ENCODE measurements at regions not wholly inside any gene's neighbourhood (a gene's known extent, or its start where the extent isn't known, plus 50 kb on each side); places are given as distances from the start of the nearest gene placed in this dataset.

DNA sequence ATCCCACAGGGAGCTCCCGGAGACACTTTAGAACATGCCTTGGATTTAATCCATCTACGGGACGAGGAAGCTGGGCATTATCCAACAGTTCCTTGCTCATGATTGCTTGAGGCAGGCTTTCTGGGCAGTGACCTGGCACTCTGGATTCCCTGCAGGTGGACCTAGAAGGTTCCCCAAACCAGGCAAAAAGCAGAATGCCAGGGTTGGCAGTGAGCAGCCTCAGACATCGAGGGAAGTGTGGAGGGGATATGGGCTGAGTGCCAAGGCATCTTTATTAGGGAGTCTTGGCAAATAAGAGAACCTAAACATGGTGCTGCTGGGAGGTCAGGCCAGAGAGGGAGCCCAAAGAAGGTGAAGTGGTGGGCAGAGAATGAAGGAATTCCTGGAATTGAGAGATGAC is 158.5 kb downstream of the CD83 start:
- Mint-ChIP-seq H3K9me3 (peaks cover 2 to 5% of the 10 kb centered on the region in 2 donors), H3K27me3 (ENCODE audit: low read depth) (no peaks in the 10 kb centered on the region), H3K4me1 (ENCODE audit: low read depth) (peaks cover 52% of the 10 kb centered on the region), H3K36me3 (ENCODE audit: insufficient read depth in 2 of 2) (peaks cover 0 to 9% of the 10 kb centered on the region in 2 donors), H3K27ac (no peak overlapping the region), H3K4me3 (peak overlapping the region in 1 of 2 donors; percentile 2)
- DNase-seq: no peak
- ATAC-seq (replicated peaks in 1 of 2): no peak

DNA sequence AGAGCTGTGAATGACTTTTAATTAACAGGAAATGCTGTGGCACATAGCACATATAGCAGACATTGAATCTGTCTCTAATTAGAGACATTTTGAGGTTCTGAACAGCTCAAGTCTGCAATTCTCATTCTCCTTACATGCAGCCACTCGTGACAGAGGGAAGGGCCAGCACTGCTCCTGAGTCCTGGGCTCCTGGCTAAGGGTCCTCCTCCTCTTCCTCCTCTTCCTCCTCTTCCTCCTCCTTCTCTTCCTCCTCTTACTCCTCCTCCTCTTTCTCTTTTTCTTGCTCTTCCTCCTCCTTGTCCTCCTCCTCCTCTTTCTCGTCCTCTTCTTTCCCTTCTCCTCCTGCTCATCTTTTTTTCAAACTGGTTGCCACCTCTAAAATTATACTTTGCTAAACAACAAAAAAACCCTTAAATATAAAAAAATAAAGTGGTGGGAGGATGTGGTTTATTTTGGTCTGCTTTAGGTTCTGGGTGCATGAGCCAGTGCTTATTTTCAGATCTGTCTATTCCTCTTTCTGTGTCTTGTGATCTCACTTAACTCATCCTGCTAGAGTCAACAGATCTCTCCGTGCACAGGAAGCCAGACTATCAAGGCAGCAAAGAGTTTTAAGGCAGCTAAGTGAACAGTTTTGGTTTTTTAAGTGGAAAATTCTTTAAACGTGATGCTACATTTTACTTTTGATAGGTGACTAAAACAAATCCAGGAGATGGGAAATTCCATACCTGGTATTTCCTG is 159.3 kb downstream of the CD83 start:
- H3K27ac Mint-ChIP-seq: peak overlapping the region; percentile 91
- ATAC-seq (replicated peaks in 1 of 2) (peak; percentile 88 to 94), DNase-seq (peak; percentile 21 to 22)
- H3K4me1 Mint-ChIP-seq (ENCODE audit: low read depth): peaks cover 46% of the 10 kb centered on the region
- peaks cover 2 to 5% of the 10 kb centered on the region in 2 donors for H3K9me3 Mint-ChIP-seq
- no peaks in the 10 kb centered on the region for H3K27me3 Mint-ChIP-seq (ENCODE audit: low read depth)
- H3K4me3 Mint-ChIP-seq: peak overlapping the region; percentile 57 to 60
- peaks cover 0 to 9% of the 10 kb centered on the region in 2 donors for H3K36me3 Mint-ChIP-seq (ENCODE audit: insufficient read depth in 2 of 2)

DNA sequence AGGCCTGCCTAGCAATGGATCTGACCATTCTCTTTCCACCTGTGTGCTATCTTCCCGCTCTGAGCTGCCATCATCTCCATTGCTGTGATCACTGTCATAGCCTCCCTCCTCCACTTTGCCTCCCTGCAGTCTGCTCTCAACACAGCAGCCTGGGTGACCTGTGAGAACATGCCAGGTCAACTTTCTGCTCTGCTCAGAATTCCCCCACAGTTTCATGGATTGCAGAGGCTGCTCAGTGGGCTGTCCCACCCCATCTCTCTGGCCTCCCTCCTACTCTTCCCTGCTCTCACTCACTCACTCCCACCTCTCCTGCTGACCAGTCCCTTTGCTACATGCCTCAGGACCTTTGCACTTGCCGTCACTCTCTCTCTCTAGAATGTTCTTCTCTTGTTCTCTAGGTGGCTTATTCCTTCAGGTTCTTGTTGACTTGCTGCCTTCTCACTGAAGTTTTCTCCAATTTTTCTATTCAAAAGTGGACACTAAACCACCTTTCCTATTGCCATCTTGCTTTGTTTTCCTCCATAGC is 159.9 kb downstream of the CD83 start:
- Mint-ChIP-seq H3K9me3 (peaks cover 2 to 5% of the 10 kb centered on the region in 2 donors), H3K36me3 (ENCODE audit: insufficient read depth in 2 of 2) (peaks cover 0 to 5% of the 10 kb centered on the region in 2 donors), H3K4me3 (peak overlapping the region; percentile 57 to 60), H3K4me1 (ENCODE audit: low read depth) (peaks cover 46% of the 10 kb centered on the region), H3K27ac (peak overlapping the region; percentile 91), H3K27me3 (ENCODE audit: low read depth) (no peaks in the 10 kb centered on the region)
- peak; percentile 45 for ATAC-seq (replicated peaks in 1 of 2)
- DNase-seq: no peak

DNA sequence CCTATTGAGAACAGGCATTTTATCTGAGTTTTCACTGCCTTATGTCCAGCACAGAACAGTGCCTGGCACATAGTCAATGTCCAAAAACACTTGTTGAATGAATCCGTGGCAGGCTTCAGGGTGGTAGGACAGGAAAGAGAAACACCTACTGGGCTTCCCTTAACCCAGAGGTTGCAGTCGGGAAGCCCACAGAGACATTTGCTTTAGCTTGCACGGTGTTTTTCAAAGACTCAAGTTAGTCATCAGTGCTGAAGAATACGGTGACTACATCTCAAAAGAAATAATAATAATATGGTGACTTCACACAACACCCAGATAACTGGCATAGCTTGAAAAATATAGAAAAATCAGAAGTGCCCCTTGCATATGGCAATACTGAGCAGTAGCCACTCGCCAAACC is 160.4 kb downstream of the CD83 start:
- Mint-ChIP-seq H3K36me3 (ENCODE audit: insufficient read depth in 2 of 2) (peaks cover 0 to 4% of the 10 kb centered on the region in 2 donors), H3K27me3 (ENCODE audit: low read depth) (no peaks in the 10 kb centered on the region), H3K4me3 (peak overlapping the region; percentile 57 to 60), H3K9me3 (peaks cover 1 to 3% of the 10 kb centered on the region in 2 donors), H3K27ac (peak overlapping the region; percentile 91), H3K4me1 (ENCODE audit: low read depth) (peaks cover 46% of the 10 kb centered on the region)
- DNase-seq (peak in 1 of 2 donors; percentile 11), ATAC-seq (replicated peaks in 1 of 2) (peak; percentile 35 to 51)

DNA sequence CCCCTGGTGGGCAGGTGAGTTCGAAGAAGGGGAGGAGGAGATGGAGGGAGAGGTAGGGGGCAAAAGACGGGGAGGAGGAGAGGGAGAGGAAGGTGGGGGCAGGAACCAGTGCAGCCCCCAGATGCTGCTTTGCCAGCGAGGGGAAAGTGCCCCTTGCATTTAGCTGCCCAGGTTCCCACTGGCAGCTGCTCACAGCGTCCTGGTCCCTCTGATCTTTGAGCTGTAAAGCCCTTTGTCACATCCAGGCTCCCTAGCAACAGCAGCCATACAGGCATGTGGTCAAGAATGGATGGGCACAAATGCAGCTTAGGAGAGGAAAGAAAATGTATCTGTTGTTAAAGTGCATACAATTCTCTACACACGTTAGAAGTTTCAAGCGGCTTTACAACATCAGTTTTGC is 160.9 kb downstream of the CD83 start:
- H3K9me3 Mint-ChIP-seq: peaks cover 0 to 2% of the 10 kb centered on the region in 2 donors
- no peak for ATAC-seq (replicated peaks in 1 of 2)

GRCh38 chr6:14280006-14280510 is 162.5 kb downstream of the CD83 start:
- DNase-seq (no peak), ATAC-seq (replicated peaks in 1 of 2) (no peak)
- Mint-ChIP-seq H3K36me3 (ENCODE audit: insufficient read depth in 2 of 2) (peaks cover 0 to 2% of the 10 kb centered on the region in 2 donors), H3K4me3 (no peak overlapping the region), H3K27me3 (ENCODE audit: low read depth) (no peaks in the 10 kb centered on the region), H3K27ac (no peak overlapping the region), H3K9me3 (peaks cover 0 to 2% of the 10 kb centered on the region in 2 donors), H3K4me1 (ENCODE audit: low read depth) (peaks cover 40% of the 10 kb centered on the region)

More for the DNA sequence above, 160.9 kb downstream of the CD83 start:
- no peak for DNase-seq
- Mint-ChIP-seq H3K27ac (no peak overlapping the region), H3K36me3 (ENCODE audit: insufficient read depth in 2 of 2) (peaks cover 0 to 2% of the 10 kb centered on the region in 2 donors), H3K27me3 (ENCODE audit: low read depth) (no peaks in the 10 kb centered on the region), H3K4me1 (ENCODE audit: low read depth) (peaks cover 46% of the 10 kb centered on the region), H3K4me3 (no peak overlapping the region)

DNA sequence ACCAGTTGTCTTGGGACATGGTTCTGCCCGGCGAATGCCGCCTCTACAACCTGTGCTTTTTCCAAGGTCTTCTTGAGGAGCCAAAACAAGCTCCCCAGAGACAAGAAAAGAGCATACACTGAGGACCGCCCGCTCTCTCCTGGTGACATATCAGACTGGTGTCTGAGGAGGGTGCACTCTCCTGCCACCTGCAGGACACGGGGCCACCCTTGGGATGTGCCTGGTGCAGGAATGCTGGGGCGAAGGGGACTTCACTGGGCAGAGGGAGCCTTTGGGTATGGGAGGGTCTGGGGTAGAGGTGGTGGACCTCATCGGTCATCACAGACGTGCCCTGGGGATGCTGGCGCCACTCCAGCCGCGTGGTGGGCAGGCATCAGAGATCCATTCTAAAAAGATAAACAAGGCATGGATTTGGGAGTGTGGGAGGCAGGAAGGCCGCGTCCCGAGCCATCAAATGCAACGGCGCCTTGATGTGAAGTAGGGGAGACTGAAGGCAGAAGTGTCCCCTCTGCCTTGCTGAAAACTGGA is 163.3 kb downstream of the CD83 start:
- no peak for DNase-seq
- Mint-ChIP-seq H3K4me3 (no peak overlapping the region), H3K27ac (no peak overlapping the region), H3K9me3 (peaks cover 0 to 2% of the 10 kb centered on the region in 2 donors), H3K27me3 (ENCODE audit: low read depth) (no peaks in the 10 kb centered on the region), H3K36me3 (ENCODE audit: insufficient read depth in 2 of 2) (peaks cover 0 to 2% of the 10 kb centered on the region in 2 donors), H3K4me1 (ENCODE audit: low read depth) (peaks cover 32% of the 10 kb centered on the region)
- no peak for ATAC-seq (replicated peaks in 1 of 2)

DNA sequence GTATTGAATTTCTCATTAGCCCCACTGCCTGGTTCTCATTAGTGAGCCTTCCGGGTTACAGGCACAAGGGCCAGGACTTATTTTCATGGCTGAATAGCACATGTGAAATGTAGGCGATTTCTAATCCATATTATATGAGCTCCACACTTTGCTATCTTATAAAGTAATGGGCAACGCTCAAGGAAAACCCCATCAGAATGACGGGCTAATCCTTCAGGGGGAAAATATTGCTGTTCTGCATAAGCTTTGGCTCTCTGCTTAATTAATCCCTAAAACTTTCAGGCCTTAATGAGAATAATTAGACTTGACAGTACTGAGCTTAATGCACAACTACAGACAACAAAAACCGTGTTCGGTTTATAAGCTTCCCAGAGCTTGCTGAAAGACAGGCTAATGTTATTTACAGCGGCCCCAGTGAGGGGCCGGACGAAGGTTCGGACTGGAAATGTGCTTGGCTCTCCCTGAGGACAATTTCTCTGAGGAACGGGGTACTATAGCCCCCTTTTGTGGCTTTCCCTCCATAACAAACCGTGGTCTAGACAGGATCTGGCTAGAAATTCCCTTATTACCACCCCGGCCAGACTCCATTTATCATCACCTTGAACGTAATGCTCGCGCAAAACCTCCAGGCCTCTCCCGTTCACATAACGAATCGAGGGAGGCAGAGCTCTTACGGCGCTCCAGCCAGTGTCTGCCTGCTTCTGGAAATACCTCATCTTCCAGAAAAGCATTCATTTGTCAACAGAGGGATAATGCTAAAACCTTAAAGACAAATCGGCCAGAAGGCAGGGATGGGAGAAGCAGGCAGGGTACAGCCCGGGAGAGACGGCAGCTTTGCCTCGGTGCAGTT is 164.5 kb downstream of the CD83 start:
- Mint-ChIP-seq H3K9me3 (peaks cover 0 to 2% of the 10 kb centered on the region in 2 donors), H3K4me1 (ENCODE audit: low read depth) (peaks cover 20% of the 10 kb centered on the region), H3K36me3 (ENCODE audit: insufficient read depth in 2 of 2) (peaks cover 0 to 2% of the 10 kb centered on the region in 2 donors), H3K27ac (no peak overlapping the region), H3K4me3 (no peak overlapping the region), H3K27me3 (ENCODE audit: low read depth) (no peaks in the 10 kb centered on the region)
- ATAC-seq (replicated peaks in 1 of 2) (no peak), DNase-seq (no peak)

- Mint-ChIP-seq H3K4me3 (no peak overlapping the region), H3K4me1 (ENCODE audit: low read depth) (peaks cover 11% of the 10 kb centered on the region), H3K27me3 (ENCODE audit: low read depth) (no peaks in the 10 kb centered on the region), H3K36me3 (ENCODE audit: insufficient read depth in 2 of 2) (no peaks in the 10 kb centered on the region), H3K27ac (no peak overlapping the region), H3K9me3 (peaks cover 0 to 2% of the 10 kb centered on the region in 2 donors)
- ATAC-seq (replicated peaks in 1 of 2) (no peak), DNase-seq (no peak)
These were observed 165.4 kb downstream of the CD83 start for GRCh38 chr6:14282854-14283505.

- no peak overlapping the region for H3K27ac Mint-ChIP-seq
These were observed 166.1 kb downstream of the CD83 start for GRCh38 chr6:14283600-14284235.

DNA sequence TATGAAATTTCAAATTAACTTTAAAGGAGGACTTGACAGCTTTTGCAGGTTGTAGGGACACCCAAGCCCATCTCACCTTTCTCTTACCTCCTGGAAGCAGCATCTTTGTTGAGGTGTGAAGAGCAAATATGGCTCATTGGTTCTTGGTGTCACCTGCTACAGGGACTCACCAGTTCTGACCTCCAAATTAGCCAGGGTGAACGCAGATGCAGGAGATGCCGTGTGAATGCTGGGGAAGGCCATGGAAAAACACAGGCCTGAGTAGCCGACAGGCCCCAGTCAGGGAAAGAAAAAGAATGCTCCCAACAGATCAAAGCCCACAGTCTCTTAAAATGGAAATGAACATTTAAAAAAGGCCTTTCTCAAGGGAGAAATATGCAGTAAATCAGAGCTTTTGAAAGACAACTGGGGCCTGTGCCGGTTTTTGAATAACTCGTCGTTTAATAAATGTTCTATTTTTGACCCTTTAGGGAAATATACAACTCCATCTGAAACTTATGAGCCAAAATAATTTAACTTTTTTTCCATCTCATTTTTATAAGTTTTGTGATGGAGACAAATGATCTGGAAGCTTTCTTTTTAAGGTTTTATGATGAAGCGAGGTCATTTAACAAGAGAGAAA is 167.5 kb downstream of the CD83 start:
- Mint-ChIP-seq H3K4me3 (no peak overlapping the region), H3K9me3 (peaks cover 0 to 4% of the 10 kb centered on the region in 2 donors), H3K27ac (no peak overlapping the region), H3K4me1 (ENCODE audit: low read depth) (peaks cover 11% of the 10 kb centered on the region), H3K36me3 (ENCODE audit: insufficient read depth in 2 of 2) (peaks cover 0 to 3% of the 10 kb centered on the region in 2 donors), H3K27me3 (ENCODE audit: low read depth) (no peaks in the 10 kb centered on the region)
- DNase-seq: no peak
- ATAC-seq (replicated peaks in 1 of 2): no peak

More at GRCh38 chr6:14283600-14284235, 166.1 kb downstream of the CD83 start:
- H3K27me3 Mint-ChIP-seq (ENCODE audit: low read depth): no peaks in the 10 kb centered on the region
- H3K9me3 Mint-ChIP-seq: peaks cover 0 to 2% of the 10 kb centered on the region in 2 donors
- no peaks in the 10 kb centered on the region for H3K36me3 Mint-ChIP-seq (ENCODE audit: insufficient read depth in 2 of 2)
- DNase-seq (no peak), ATAC-seq (replicated peaks in 1 of 2) (no peak)
- H3K4me3 Mint-ChIP-seq: no peak overlapping the region
- peaks cover 5% of the 10 kb centered on the region for H3K4me1 Mint-ChIP-seq (ENCODE audit: low read depth)

DNA sequence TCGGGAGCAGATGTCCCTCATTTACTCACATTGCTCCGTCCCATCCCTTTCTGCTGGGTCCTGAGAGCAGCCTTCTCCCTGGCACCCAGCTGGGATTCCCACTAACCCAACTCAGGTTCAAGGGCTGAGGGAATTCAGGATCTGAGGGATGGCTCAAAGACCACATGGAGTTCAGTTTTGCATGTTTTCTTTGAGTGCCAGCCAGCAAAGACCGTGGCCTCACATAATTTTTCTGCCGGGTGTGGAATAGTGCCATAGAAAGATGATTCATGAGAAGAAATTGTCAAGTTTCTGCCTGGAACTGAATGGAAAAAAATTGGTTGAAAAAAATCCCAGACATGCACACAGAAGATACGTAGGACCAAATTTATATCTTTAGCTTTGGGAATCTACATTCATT is 168.6 kb downstream of the CD83 start:
- no peaks in the 10 kb centered on the region for H3K27me3 Mint-ChIP-seq (ENCODE audit: low read depth)
- H3K9me3 Mint-ChIP-seq: peaks cover 0 to 3% of the 10 kb centered on the region in 2 donors
- no peak for DNase-seq
- no peak overlapping the region for H3K4me3 Mint-ChIP-seq
- peaks cover 0 to 3% of the 10 kb centered on the region in 2 donors for H3K36me3 Mint-ChIP-seq (ENCODE audit: insufficient read depth in 2 of 2)
- peaks cover 21% of the 10 kb centered on the region for H3K4me1 Mint-ChIP-seq (ENCODE audit: low read depth)
- no peak for ATAC-seq (replicated peaks in 1 of 2)
- H3K27ac Mint-ChIP-seq: no peak overlapping the region

Measured in activated T-cell treated with anti-CD3 and anti-CD28 coated beads, Interleukin-2, amount 50 U/mL, for 72 hours (primary cell).